Fibroblast of lung (primary cell): ENCODE measurements at regions not wholly inside any gene's neighbourhood (a gene's known extent, or its start where the extent isn't known, plus 50 kb on each side); places are given as distances from the start of the nearest gene placed in this dataset.

Experiments used
- CTCF ChIP-seq, 2 donors: IDR thresholded peaks in 1 of 2; conservative IDR thresholded peaks in 1 of 2; 1 replicate in 1 of 2; 2 replicates in 1 of 2; pipeline ENCODE4 v1.5.1; 2011 to 2012; ENCODE audit warnings: low read length in 2 of 2, control low read depth in 1 of 2, inconsistent platforms in 1 of 2, low read depth in 1 of 2, mild to moderate bottlenecking in 1 of 2
- EZH2 ChIP-seq: IDR thresholded peaks from 2 replicates; pipeline ENCODE4 v1.5.1; 2012; ENCODE audit warnings: low read length, control low read depth, mild to moderate bottlenecking; ENCODE audit errors: missing control alignments

- TF ChIP-seq CTCF (conservative IDR thresholded peaks at IDR 0.05 in 1 of 2, IDR thresholded peaks at IDR 0.05 in 1 of 2; ENCODE audit: low read depth in 1 of 2, low read length in 2 of 2) (no peak), EZH2 (no peak)
These were observed 110.0 kb upstream of the PPARGC1A start for GRCh38 chr4:23999714-24000469.
